GM12878 (cell line): ENCODE measurements at regions not wholly inside any gene's neighbourhood (a gene's known extent, or its start where the extent isn't known, plus 50 kb on each side); places are given as distances from the start of the nearest gene placed in this dataset.

Experiments
- CBFB ChIP-seq: IDR thresholded peaks from 2 replicates; pipeline ENCODE4 v1.6.1; 2016; ENCODE audit warnings: antibody characterized with exemption, low read depth
- CBX3 ChIP-seq: fragments of 200-600 bp; sonication (generic); IDR thresholded peaks from 2 replicates; pipeline ENCODE4 v1.6.1; 2016; ENCODE audit warnings: low read depth, borderline replicate concordance
- CBX5 ChIP-seq: sonication (generic); IDR thresholded peaks from 2 replicates; pipeline ENCODE4 v1.6.1; 2016; ENCODE audit warnings: low read depth, moderate library complexity, mild to moderate bottlenecking, inconsistent platforms
- DPF2 ChIP-seq: fragments of 450-650 bp; IDR thresholded peaks from 2 replicates; pipeline ENCODE4 v1.6.1; 2017; ENCODE audit warnings: mild to moderate bottlenecking
- EGR1 ChIP-seq, 2 experiments: IDR thresholded peaks; 1 replicate in 1 of 2; 2 replicates in 1 of 2; pipeline ENCODE4 v1.6.1; 2011 to 2012; ENCODE audit warnings: low read depth in 2 of 2, low read length in 2 of 2, borderline replicate concordance in 1 of 2, mild to moderate bottlenecking in 1 of 2, moderate library complexity in 1 of 2
- EP300 ChIP-seq, 2 experiments: fragments of 150-350 bp in 1 of 2; IDR thresholded peaks; 2 replicates each; pipeline ENCODE4 v1.6.1; 2011 to 2012; ENCODE audit warnings: low read depth in 2 of 2, low read length in 2 of 2, borderline replicate concordance in 1 of 2, improper control_type of control experiment in 1 of 2, inconsistent platforms in 1 of 2; ENCODE audit not compliant: control insufficient read depth in 1 of 2
- FOS ChIP-seq: IDR thresholded peaks from 3 replicates; pipeline ENCODE4 v1.6.1; 2011; ENCODE audit warnings: borderline replicate concordance; ENCODE audit not compliant: insufficient read length; ENCODE audit errors: extremely low read depth
- FOXK2 ChIP-seq: fragments of 450-650 bp; IDR thresholded peaks from 2 replicates; pipeline ENCODE4 v1.6.1; 2017; ENCODE audit warnings: mild to moderate bottlenecking, moderate library complexity
- GABPA ChIP-seq: IDR thresholded peaks from 2 replicates; pipeline ENCODE4 v1.6.1; 2014; ENCODE audit warnings: antibody characterized with exemption, low read depth, mild to moderate bottlenecking, inconsistent platforms
- GATAD2B ChIP-seq: fragments of 450-650 bp; conservative IDR thresholded peaks from 2 replicates; pipeline ENCODE4 v1.6.1; 2017; ENCODE audit warnings: low read depth, mild to moderate bottlenecking, moderate library complexity
- KLF5 ChIP-seq: fragments of 450-650 bp; IDR thresholded peaks from 2 replicates; pipeline ENCODE4 v1.6.1; 2014; ENCODE audit warnings: mild to moderate bottlenecking; ENCODE audit not compliant: partially characterized antibody
- MLLT1 ChIP-seq: fragments of 450-650 bp; IDR thresholded peaks from 2 replicates; pipeline ENCODE4 v1.6.1; 2016; ENCODE audit warnings: mild to moderate bottlenecking
- NFIC ChIP-seq: IDR thresholded peaks from 2 replicates; pipeline ENCODE4 v1.6.1; 2012; ENCODE audit warnings: low read depth, mild to moderate bottlenecking, inconsistent platforms, low read length, moderate library complexity
- POLR2AphosphoS5 ChIP-seq: IDR thresholded peaks from 2 replicates; pipeline ENCODE4 v1.6.1; 2011; ENCODE audit warnings: mild to moderate bottlenecking, low read length, inconsistent platforms
- RBBP5 ChIP-seq: fragments of 200-600 bp; sonication (generic); conservative IDR thresholded peaks from 2 replicates; pipeline ENCODE4 v1.6.1; 2016
- RCOR1 ChIP-seq: conservative IDR thresholded peaks from 2 replicates; pipeline ENCODE4 v1.6.1; 2012; ENCODE audit warnings: low read depth, low read length, improper control_type of control experiment
- RELA ChIP-seq: fragments of 450-650 bp; IDR thresholded peaks from 2 replicates; pipeline ENCODE4 v1.8.0; 2014; ENCODE audit warnings: borderline replicate concordance; ENCODE audit not compliant: partially characterized antibody
- SMARCA5 ChIP-seq: fragments of 450-650 bp; IDR thresholded peaks from 2 replicates; pipeline ENCODE4 v1.6.1; 2017; ENCODE audit warnings: mild to moderate bottlenecking
- TBL1XR1 ChIP-seq: IDR thresholded peaks from 2 replicates; pipeline ENCODE4 v1.6.1; 2012; ENCODE audit warnings: low read depth, low read length, improper control_type of control experiment
- TCF7 ChIP-seq: IDR thresholded peaks from 2 replicates; pipeline ENCODE4 v1.6.1; 2014; ENCODE audit warnings: antibody characterized with exemption, borderline replicate concordance
- ZNF24 ChIP-seq: fragments of 450-650 bp; IDR thresholded peaks from 2 replicates; pipeline ENCODE4 v1.6.1; 2017; ENCODE audit warnings: antibody characterized with exemption, mild to moderate bottlenecking
- ZNF592 ChIP-seq: fragments of 450-650 bp; IDR thresholded peaks from 2 replicates; pipeline ENCODE4 v1.6.1; 2017; ENCODE audit warnings: mild to moderate bottlenecking, moderate library complexity
- TF ChIP-seq, protein P1 (sequence below): fragments of 450-650 bp; IDR thresholded peaks from 2 replicates; pipeline ENCODE4 v1.6.1; 2017; ENCODE audit warnings: low read depth, mild to moderate bottlenecking, moderate library complexity

DNA sequence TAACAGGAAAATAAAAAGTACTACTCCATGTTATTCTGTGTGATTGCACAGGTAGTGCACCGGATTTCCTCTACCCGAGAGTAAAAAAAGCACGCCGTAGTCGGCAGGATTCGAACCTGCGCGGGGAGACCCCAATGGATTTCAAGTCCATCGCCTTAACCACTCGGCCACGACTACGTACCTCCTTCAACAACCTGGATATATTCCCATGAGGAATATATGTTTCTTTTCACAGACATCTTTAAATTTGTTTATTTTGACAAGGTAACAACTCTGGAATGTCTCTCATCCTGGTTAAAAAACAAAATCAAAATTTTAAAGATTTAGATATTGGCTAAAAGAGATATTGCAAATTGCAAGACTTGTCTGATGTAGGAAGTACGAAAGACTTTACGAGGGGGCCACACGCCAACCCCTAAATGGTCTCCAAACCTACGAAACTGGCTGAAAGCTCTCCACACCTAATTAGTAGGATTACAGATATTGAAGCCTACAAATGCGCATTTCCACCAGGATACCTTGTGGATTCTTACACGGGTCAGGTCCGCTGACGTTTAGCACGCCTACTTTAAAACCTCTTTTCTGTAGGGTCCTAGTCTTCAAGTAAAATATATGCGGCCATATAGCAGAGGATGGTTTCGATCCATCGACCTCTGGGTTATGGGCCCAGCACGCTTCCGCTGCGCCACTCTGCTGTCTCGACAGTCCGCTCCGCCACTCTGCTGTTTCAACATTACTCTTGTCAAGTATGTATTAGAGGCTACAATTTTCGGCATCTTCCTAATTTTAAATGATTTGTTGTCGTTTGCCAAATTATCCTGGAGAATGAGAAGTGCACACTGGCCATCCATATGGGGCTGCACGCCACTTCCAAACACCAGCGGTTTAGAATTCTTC is 52.2 kb upstream of the BTN3A2 start (continued):
- TF ChIP-seq ZNF592 (0 out of 2 replicates have a peak, but pooled peaks have one; percentile 10), TCF7 (peak; percentile 11; the same call in 1 of the 2 replicates), EGR1 (IDR thresholded peaks at IDR 0.05; ENCODE audit: borderline replicate concordance in 1 of 2, low read depth in 2 of 2, low read length in 2 of 2) (no peak; a peak in 1 of 3 replicates), FOS (no peak), CBFB (0 out of 2 replicates have a peak, but pooled peaks have one; percentile 23), GATAD2B (peak; percentile 62; the same call in 1 of the 2 replicates), GABPA (peak; percentile 60), RELA (peak; percentile 80), TBL1XR1 (0 out of 2 replicates have a peak, but pooled peaks have one; percentile 64), KLF5 (peak; percentile 89), FOXK2 (peak; percentile 47), POLR2AphosphoS5 (no peak), EP300 (IDR thresholded peaks at IDR 0.05; ENCODE audit: borderline replicate concordance in 1 of 2, control insufficient read depth in 1 of 2, low read depth in 2 of 2, low read length in 2 of 2) (peak in 1 of 2 experiments; percentile 61; a peak in 1 of 4 replicates), RCOR1 (0 out of 2 replicates have a peak, but pooled peaks have one; percentile 51), CBX5 (0 out of 2 replicates have a peak, but pooled peaks have one; percentile 48), CBX3 (no peak), ZNF24 (peak; percentile 99), DPF2 (peak; percentile 57), MLLT1 (peak; percentile 46; the same call in 1 of the 2 replicates), RBBP5 (0 out of 2 replicates have a peak, but pooled peaks have one; percentile 58), NFIC (peak; percentile 35), SMARCA5 (peak; percentile 91)
- TF ChIP-seq, protein P1, sequence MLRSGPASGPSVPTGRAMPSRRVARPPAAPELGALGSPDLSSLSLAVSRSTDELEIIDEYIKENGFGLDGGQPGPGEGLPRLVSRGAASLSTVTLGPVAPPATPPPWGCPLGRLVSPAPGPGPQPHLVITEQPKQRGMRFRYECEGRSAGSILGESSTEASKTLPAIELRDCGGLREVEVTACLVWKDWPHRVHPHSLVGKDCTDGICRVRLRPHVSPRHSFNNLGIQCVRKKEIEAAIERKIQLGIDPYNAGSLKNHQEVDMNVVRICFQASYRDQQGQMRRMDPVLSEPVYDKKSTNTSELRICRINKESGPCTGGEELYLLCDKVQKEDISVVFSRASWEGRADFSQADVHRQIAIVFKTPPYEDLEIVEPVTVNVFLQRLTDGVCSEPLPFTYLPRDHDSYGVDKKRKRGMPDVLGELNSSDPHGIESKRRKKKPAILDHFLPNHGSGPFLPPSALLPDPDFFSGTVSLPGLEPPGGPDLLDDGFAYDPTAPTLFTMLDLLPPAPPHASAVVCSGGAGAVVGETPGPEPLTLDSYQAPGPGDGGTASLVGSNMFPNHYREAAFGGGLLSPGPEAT, result peak; percentile 56; the same call in 1 of the 2 replicates
